Hypothalamus (tissue), 51 donors: ENCODE measurements at regions not wholly inside any gene's neighbourhood (a gene's known extent, or its start where the extent isn't known, plus 50 kb on each side); places are given as distances from the start of the nearest gene placed in this dataset.
"Not testable (repeated sequence)": the region's sequence is repeated elsewhere in the genome, so short reads cannot be mapped to it uniquely, and the experiment has no call there.

Experiments used
- DNase-seq, 51 donors: peaks; one replicate each; lab custom pipeline; 2025; lab: John Stamatoyannopoulos, UW

GRCh38 chr12:112611908-112612307 lies 179.6 kb upstream of the RPH3A start:
- peak in 3 of 51 donors; percentile 10 to 18 (median 14) for DNase-seq

- DNase-seq = peak in 3 of 51 donors; percentile 10 to 43 (median 29)
Observed at GRCh38 chr12:112615196-112615595, 176.4 kb upstream of the RPH3A start.

- peak in 1 of 51 donors; percentile 25 for DNase-seq
Observed at GRCh38 chr12:112616469-112617152, 174.9 kb upstream of the RPH3A start.

- peak in 1 of 51 donors; percentile 3 for DNase-seq
Observed at GRCh38 chr12:112617153-112617505, 174.4 kb upstream of the RPH3A start.

- no peak for DNase-seq
Observed at GRCh38 chr12:112627851-112628250, 163.7 kb upstream of the RPH3A start.

GRCh38 chr12:112631974-112632373 lies 159.6 kb upstream of the RPH3A start:
- not testable (repeated sequence) for DNase-seq

- DNase-seq = no peak
Observed at GRCh38 chr12:112635036-112635435, 156.5 kb upstream of the RPH3A start.

GRCh38 chr12:112638420-112638819 lies 153.1 kb upstream of the RPH3A start:
- no peak for DNase-seq

- peak in 2 of 51 donors; percentile 29 to 38 for DNase-seq
Observed at GRCh38 chr12:112645586-112645985, 146.0 kb upstream of the RPH3A start.

- DNase-seq = no peak
Observed at GRCh38 chr12:112656141-112656540, 135.4 kb upstream of the RPH3A start.

- DNase-seq = no peak
Observed at GRCh38 chr12:112664569-112664968, 127.0 kb upstream of the RPH3A start.

- DNase-seq = no peak
Observed at GRCh38 chr12:112665958-112666357, 125.6 kb upstream of the RPH3A start.

GRCh38 chr12:112671564-112671963 lies 120.0 kb upstream of the RPH3A start:
- DNase-seq = no peak

GRCh38 chr12:112674539-112674938 lies 117.0 kb upstream of the RPH3A start:
- DNase-seq = no peak

GRCh38 chr12:112676507-112676906 lies 115.0 kb upstream of the RPH3A start:
- DNase-seq = peak in 3 of 51 donors; percentile 2 to 26 (median 10)

GRCh38 chr12:112677050-112677765 lies 114.3 kb upstream of the RPH3A start:
- DNase-seq = no peak

GRCh38 chr12:112680993-112681392 lies 110.6 kb upstream of the RPH3A start:
- no peak for DNase-seq

GRCh38 chr12:112682586-112682985 lies 109.0 kb upstream of the RPH3A start:
- DNase-seq = no peak

- no peak for DNase-seq
Observed at GRCh38 chr12:112684742-112685141, 106.8 kb upstream of the RPH3A start.

GRCh38 chr12:112685321-112685720 lies 106.2 kb upstream of the RPH3A start:
- DNase-seq = no peak

GRCh38 chr12:112686373-112686772 lies 105.2 kb upstream of the RPH3A start:
- DNase-seq = peak in 1 of 51 donors; percentile 26

- no peak for DNase-seq
Observed at GRCh38 chr12:112694065-112694464, 97.5 kb upstream of the RPH3A start.
